NCI-H128 (cell line): ENCODE measurements at regions not wholly inside any gene's neighbourhood (a gene's known extent, or its start where the extent isn't known, plus 50 kb on each side); places are given as distances from the start of the nearest gene placed in this dataset.

ENCODE experiments used
- DNase-seq: peaks from one replicate; lab custom pipeline; 2025; ENCODE audit not compliant: unreplicated experiment; lab: John Stamatoyannopoulos, UW

DNA sequence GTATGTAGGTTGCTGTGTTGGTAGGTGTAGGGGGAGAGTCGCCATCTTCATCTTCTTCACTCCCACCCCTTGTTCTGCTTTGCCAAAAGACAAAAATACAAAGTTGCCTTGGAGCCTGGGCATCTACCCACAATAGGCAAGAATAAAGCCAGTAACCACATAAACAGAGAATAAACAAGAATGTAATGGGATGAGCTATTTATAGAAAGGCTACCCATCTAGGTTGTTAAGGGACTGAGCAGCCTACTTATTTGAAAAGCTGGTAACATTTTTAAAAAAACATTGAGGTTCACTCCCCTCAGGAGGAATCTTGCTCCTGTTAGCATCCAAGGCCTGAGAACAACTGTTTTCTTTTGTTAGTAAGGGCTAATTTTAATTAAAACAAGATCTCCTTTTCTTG is 301.4 kb upstream of the STXBP5 start:
- no peak for DNase-seq

DNA sequence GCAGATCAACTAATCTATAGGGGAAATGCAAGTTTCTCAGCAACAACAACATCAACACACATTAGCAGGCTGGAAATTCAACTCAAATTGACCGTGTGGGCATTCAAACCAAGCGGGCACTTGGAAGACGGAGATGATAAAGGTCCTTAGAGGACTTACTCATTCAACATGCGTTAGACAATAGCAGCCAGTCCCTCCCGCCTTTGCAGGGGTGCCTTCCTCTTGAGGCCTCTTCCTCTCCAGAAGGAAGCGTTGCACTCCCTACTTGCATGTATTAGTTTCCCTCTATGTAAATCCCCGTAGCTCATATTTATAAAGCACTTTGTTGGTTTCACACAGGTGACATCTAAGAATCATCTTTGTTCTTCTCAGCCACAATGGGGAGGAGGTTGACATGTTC is 300.8 kb upstream of the STXBP5 start:
- DNase-seq, result no peak

DNA sequence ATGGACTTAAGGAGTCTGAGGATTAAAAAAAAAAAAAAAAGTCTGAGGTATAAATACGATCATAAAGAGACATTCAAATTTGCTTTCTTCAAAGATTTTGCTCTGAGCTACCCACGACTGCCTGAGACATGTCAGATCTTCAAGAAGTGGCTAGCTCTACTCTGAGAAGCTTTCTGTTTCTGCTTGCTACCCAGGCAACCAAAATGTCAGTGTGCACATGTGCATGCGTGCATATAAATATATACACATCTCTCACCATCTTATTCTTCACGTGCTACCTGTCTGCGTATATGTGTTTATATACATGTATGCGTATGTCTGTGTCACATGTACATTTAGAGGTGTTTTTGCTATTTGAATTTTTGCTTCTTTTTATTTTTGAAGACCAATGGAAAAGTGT is 299.6 kb upstream of the STXBP5 start:
- DNase-seq, result no peak

DNA sequence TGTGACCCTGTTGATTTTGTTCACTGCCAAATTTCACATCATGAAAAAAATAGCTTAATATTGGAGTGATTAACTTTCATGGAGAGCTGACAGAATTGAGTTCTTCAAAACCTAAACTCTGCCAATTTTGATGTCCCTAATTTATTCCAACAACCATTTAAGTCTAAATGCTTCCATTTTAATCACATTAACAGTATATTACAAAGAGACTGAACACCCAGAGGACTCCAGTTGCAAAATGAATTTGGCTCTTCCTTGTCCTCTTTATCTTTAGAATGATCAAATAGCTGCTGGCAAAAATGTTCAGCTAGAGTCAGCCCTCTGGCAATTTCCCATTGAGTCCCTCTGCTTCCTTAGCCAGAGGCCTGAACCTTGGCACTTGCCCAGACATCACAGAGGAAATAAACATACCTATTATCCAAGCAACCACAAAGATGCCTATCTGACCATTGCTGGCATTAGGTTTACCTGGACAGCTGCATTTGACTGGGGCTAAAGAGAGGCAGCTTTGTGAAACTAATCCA is 299.0 kb upstream of the STXBP5 start:
- DNase-seq, result no peak

DNA sequence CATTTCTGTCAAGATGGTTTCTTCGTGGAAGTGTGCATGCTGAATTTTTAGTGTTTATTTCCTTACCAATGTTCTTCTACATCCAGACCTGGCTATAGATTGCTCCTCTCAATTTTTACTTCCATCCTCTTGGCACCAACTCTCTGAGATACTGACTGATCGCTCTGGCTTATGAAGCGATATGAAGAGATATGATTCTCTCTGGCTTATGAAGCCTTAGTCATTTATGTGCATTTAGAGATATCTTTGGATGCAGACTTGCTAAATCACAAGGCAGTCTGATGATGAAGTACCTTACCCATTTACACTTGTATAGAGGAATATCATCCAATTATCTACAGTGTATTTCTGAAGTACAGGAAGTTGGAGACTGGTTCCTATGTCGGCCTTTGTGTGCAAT is 295.4 kb upstream of the STXBP5 start:
- DNase-seq, result no peak

DNA sequence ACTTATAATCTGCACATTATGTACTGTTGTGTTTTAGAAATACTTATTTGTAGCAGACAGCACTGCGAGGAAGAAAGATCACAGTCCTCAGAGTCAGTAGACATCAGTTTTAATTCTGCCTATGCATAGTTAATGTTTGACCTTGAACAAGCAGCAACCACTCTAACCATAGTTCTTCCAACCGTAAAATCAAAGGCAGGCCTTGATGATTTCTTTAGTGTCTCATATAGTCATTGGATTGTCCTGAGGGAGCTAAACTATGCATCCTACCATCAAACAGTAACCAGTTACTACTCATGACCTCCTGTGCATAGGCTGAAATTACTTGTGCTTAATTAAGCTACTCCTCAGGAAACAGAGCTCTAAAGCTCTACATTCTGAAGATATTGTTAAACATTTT is 294.8 kb upstream of the STXBP5 start:
- no peak for DNase-seq

DNA sequence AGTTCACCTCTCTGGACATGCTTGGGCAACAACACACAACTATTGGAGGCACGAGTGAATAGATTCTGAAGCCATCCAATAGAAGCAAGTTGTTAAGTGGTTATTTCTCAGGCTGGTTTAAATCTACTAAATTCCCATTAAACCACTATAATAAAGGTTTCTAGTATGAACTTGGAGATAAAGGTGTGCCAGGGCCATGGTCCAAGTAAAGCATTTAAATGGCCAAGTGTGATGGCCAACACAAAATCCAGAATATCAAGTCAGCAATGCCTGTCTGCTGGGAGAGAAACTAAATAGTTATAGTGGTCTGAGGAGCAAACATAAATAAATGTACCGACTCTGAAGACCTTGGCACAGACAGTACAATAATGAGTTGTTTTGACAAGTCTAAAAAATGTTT is 294.3 kb upstream of the STXBP5 start:
- no peak for DNase-seq

DNA sequence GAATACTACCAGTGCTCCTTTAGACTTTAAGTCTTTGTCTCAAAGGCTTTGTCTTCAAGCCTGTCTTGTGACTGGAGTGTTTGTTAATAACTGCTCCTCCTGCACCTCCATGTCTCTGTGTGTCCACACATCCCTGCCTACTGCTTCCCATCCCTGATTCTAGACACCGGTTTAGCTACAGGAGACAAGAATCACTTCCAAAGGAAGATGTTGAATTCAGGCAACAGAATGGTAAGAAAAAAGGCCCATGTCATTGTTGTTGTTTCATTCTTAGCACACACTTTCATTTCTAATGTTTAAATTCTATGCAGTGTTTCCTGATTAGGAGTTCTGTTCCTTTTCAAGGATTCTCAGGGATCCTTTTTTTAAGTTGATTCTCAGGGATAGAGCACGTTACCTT is 293.6 kb upstream of the STXBP5 start:
- DNase-seq, result no peak

DNA sequence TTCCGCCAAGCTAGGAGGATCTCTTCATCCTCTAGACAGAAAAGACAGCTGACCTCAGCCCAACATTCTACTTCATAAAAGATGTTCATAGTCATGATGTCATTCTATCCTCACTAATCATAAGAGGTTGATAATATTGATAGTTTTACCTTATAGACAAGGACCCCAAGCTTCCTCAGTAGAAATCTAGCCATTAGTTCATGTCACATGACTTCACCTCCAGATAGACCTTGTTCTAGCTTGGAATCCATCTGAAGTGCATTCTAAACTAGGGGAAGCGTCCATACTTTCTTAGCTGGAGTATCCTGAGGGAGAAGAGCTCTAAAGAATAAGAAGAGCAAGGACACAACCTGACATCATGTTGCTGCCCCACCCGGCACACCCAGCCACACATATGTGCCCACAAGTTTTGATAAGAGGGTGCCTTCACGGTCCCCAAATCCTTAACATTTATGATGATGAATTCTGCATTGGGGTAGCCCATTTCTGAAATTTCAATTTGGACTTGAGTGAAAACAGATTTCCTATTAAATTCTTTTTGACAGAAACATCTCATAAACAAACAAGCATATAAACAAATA is 292.5 kb upstream of the STXBP5 start:
- no peak for DNase-seq

DNA sequence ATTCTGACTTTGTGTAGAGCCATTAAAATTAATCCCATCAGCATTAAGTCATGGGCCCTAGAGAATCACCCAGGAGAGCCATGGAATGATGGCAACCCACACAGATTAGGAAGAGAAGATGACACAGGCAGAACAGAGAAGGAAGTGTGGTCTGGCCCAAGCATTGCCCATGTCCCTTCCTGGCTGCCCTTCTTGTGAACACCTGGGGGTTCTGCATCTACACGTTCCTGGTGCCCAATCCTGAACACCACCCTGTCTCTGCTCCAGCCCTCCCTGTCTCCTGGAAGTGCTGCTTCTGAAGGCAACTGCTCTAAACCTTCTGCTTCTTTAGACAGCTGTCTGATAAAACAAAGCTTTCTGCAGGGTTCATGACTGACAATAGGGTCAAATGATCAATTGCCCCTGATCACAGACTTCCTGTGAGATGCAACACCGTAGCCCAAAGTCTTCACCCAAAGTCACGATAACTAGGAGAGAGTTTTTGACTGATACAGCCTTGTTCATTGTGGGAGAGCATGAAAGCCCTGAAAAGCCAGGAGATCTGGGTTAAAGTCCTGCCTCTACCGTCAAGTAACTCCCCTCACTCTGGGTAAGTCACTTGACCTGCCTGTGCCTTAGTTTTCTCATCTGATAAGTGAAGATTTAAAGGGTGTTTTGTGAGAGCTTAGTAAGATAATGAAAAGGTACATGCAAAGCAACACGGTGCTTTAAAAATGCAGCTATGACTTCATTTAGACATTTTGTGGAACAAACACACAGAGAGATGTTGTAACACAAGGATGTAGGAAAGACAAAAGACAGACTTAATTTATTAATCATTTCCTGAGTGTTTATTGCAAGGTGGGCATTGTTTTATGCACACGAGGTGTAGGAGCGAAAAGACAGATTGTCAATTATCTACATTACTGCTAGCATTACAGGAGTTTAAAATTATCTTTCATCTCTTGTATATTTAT is 291.2 kb upstream of the STXBP5 start:
- no peak for DNase-seq

DNA sequence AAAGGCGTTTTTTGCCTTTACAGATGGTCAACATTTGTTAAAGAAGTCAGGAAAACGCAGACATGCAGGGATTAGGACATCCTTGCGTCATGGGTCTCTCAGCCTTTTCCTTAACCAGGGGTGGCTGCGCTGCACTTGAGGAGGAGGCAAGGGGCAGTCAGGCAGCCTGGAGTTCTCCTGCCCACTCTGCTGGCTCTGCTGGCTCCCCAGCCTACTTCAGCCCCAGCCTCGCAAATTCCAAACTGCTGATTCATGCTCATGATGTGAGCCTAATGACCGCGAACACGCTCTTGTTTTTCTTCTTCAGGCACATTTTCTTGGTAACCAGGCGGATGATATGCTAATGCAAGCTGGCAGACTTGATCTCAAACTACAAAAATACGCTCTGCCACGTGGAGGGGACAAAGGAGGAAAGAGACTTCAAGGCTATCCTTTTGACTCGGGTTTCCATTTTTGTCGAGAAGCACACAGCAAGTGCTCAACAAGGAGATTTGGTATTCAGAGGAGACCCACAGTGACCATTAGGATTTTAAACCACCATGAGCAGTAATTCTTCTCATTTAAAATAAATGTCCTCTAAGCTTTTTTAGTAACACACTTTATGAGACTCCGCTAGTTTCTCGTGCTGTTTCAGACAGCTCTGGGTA is 290.3 kb upstream of the STXBP5 start:
- no peak for DNase-seq

DNA sequence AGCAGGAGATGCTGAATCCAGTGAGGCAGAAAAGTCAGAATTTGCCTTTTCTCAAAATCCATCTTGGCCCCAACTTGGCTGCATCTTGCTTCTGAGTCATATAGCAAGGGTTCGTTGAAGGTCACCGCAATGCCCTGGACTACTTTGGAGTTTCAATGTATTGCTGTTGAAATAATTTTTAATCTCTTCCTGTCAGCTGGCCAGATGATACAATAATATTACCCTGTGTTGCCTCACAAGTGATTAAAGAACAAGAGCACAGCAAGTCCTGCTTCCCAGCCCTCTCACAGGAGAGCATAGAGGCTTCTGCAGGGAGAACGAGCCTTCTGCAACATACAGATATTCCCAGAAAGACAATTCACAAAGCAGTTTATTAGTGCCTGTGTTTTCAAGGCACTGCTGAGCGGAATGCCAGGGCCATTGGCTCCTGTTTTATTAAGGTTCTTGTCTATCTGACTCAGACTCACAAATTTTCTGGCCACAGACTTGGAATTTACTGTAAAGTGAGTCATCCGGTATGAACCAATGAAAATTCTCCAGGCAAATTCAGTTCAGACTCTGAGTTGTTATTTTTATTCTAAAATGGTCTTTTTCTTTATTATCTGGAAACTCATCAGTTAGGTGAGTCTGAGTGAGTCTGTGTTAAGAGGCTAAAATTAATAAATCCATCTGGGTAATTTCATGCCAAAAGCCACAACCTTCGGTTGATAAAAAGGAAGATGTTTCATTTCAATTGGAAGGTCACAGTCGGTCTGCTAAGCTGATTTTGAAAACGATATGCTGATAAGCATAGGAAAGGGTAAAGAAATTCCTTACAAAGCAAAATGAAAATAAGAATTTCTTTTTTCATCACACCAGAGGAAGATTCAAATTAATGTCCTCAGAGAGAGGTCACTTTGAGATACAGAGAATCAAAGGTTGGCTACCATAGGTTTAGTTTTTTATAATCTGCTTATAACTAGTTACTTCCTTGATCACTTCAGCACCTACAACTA is 289.4 kb upstream of the STXBP5 start:
- DNase-seq, result no peak

DNA sequence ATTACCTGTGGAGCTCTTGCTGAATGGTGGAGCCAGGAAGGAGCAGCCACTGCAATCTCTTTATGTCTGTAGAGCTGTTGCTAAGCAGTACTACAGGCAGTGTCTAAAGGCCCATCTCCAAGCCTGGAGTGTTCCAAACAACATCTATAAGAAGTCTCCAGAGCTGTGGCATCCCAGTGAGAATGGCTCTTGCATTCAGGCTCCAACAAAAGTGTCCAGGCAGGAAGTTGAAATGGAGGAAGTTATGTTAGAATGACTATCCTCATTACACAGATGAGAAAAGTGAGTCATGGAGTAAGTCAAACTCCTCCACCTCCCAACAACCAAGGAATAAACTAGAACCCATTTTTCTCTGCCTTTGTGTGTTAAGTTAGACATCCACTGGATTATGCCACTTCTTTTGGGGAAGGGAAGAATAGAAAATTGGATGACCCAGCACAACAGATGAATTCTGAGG is 288.5 kb upstream of the STXBP5 start:
- DNase-seq, result no peak

DNA sequence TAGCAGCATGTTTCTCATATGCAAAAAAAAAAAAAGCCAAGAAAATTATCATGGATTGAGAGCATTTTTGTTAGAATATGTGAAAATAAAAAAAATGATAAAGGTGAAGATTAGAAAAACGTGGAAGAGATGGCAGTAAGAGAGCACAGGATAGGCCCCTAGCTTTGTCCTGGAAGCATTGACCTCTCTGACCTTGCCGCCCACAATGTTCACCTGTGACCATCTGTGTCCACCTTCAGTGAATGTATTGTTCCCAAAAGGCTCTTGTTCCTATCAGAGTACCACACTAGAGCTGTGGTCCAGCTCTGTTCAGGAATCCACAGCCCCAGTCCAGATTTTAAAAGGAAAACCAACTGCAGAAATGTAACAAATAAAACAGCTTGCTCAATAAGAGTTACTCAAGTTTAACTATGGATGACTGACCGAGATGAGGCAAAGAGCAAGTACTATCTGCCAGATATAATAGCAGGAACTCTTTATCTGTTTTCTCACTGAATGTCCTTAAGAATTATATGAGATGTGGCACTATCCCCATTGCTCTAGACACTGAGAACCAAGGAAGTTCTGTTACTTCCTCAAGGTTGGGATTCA is 287.7 kb upstream of the STXBP5 start:
- DNase-seq, result no peak

DNA sequence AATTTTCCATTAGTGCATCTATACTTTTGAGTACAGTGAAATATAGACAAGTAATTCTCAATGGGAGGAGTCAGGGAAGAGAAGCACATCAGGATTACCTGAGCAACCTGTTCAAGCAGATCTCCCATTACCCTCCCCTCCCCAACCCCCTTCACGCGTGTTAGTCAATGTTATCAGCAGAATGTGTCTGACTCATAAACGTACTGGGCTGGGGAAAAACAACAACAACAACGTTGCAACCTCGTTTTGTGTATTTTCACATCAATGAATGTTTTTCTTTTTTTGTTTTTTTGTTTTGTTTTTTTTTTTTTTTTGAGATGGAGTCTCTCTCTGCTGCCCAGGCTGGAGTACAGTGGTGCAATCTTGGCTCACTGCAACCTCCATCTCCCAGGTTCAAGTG is 287.0 kb upstream of the STXBP5 start:
- no peak for DNase-seq

DNA sequence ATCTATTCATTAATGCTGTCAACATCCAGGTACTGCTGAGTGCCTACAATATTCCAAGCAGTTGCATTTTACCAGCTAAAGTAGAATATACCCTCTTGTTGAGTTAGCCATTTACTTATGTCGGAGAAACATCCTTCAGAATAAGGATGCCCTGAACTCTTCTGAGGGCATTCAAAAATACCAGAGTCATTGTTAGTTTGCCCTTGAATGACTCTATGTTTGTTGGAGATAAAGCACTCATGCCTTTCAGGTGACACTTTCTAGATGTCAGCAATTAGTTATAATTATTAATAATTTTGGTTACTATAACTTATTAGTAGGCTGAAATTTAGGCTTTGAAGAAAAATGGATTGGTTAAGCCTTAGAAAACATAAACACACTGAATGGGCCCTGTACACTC is 286.2 kb upstream of the STXBP5 start:
- no peak for DNase-seq

DNA sequence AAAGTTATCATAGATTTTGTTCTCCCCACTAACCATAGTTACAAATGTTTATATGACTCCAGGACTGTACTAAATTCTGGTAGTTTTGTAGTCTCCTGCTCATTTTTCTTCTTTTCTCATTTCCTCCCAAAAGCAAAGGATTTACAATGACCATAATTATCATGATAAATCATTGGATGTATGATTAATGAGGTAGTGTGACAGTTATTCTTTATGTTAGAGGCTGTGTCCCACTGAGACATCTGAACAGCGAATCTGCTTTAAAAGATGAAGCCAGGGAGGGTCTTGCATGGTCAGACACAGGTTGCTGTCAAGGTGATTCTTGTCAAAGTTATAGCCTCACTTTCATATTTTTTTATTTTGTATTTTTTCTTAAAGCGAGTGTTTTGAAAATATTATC is 285.2 kb upstream of the STXBP5 start:
- DNase-seq, result no peak

DNA sequence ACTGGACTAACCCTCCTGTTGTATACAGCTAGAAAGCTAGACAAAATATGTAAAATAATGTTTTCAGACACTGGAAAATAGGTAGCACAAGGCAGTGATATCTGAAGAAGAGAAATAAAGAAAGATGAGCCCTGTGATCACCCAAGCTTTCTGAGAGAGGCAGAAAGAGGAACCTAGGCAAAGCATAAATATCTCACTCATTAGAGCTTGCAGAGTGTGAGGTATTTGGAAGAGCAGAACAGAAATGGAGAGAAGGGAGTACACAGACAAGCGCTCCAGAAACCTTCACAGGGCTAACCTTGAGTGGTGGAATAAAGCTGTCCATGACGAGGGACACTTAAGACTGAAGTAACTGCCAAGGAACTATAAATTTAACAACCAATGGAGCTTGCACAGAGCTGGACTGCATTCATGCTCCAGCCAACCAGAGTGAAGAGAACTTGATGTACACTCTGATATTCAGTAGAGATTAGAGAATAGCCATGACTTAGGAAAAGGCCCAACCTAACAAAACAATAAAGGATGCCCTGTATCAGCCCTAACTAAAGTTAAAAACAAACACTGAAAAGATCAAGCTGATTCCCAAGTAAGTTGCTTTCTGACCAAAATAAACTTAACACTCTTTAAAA is 280.9 kb upstream of the STXBP5 start:
- DNase-seq, result no peak

DNA sequence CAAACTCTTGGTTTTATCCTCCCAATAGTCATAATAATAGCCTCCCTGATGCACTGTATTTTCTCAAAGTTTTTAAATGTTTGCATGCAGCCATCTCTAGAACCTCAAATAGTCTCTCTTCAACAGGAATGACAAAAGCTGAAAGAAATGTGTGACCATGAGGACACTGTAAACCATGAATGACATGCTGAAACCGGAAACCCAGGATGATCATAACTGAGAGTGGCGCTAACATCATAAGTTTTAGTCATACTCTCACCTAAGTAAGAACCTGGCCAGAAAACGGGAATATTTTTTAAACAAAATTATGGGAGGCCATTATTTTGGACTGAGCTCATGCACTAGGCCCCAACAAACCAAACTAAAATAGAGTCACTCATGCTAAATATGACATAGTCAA is 278.4 kb upstream of the STXBP5 start:
- DNase-seq, result no peak

DNA sequence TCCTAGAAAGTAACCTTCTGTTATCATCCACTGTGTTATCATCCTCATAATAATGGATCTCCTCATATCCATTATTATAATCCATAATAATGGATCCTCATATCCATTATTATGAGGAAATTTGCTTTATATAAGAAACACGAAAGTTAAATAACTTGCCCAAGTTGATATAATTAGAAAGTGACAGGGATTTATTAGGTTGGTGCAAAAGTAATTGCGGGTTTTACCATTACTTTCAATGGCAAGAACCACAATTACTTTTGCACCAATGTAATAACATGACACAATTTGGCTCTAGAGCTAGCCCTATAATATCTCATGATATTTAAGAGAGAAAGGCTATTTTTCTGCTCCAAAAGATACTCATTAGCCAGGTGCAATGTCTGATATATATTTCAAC is 275.7 kb upstream of the STXBP5 start:
- DNase-seq, result no peak
